IPS-20b (cell line): ENCODE measurements at regions not wholly inside any gene's neighbourhood (a gene's known extent, or its start where the extent isn't known, plus 50 kb on each side); places are given as distances from the start of the nearest gene placed in this dataset.

Experiments used
- H3K27ac ChIP-seq: one replicate; pipeline ENCODE4 v1.5.1; 2013; ENCODE audit warnings: low read length
- H3K27me3 ChIP-seq: 2 replicates; pipeline ENCODE4 v1.6.1; 2013; ENCODE audit warnings: mild to moderate bottlenecking, low read length, inconsistent platforms; ENCODE audit not compliant: insufficient read depth
- H3K36me3 ChIP-seq: 2 replicates; pipeline ENCODE4 v1.6.1; 2013; ENCODE audit warnings: low read depth, mild to moderate bottlenecking, inconsistent platforms, low read length, moderate library complexity; ENCODE audit not compliant: insufficient read depth
- H3K4me1 ChIP-seq: 2 replicates; pipeline ENCODE4 v1.6.1; 2013; ENCODE audit warnings: mild to moderate bottlenecking, control low read depth, inconsistent platforms, low read length, moderate library complexity; ENCODE audit not compliant: insufficient read depth
- H3K4me3 ChIP-seq: 2 replicates; pipeline ENCODE4 v1.5.1; 2013; ENCODE audit warnings: mild to moderate bottlenecking, low read length, inconsistent platforms
- H3K9ac ChIP-seq: 2 replicates; pipeline ENCODE4 v1.6.1; 2013; ENCODE audit warnings: low read depth, mild to moderate bottlenecking, inconsistent platforms, low read length, moderate library complexity
- H3K9me3 ChIP-seq: 2 replicates; pipeline ENCODE4 v1.6.1; 2013; ENCODE audit warnings: mild to moderate bottlenecking, low read depth, low read length, inconsistent platforms; ENCODE audit not compliant: insufficient read depth

DNA sequence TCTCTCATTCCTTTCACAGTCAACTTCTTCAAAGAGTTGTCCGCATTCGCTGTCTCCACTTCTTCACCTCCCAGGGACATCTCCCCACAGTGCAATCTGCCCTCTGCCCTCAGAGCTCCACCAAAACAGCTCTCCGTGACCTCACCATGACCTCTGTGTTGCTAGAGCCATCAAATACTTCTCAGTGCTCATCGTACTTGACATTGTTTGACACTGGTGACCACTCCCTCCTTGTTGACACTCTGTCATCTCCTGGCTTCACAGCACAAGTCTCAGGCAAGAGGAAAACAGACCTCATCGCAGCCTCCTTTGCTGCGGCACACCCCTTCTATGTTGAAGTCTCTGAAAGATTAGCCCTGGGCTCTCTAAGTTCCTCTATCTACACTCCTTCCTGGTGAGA lies 90.5 kb upstream of the CCDC160 start:
- Histone ChIP-seq H3K4me3 (no peak overlapping the region), H3K27ac (no peak overlapping the region), H3K36me3 (no peaks in the 10 kb centered on the region), H3K4me1 (no peaks in the 10 kb centered on the region), H3K27me3 (no peaks in the 10 kb centered on the region), H3K9me3 (no peaks in the 10 kb centered on the region), H3K9ac (no peak overlapping the region)

DNA sequence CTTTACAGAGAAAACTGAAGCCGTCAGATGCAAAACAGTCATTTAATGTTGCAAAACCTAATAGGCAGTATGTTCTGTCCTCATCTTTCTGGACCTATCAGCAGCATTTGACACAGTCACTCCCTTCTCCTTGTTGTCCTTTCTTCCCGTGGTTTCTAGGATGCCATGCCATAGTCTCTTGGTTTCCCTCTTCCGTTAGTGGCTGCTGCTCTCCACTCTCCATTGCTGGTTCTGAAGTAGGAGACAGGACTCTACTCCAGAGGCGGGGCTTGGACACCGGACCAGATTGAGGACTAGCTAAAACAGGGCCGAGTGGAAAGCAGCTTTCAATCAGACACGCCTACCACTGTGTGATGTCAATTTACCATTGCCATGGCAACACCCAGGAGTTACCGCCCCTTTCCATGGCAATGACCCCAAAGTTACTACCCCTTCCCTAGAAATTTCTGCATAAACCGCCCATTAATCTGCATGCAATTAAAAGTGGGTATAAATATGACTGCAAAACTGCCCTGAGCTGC lies 88.8 kb upstream of the CCDC160 start:
- Histone ChIP-seq H3K9me3 (no peaks in the 10 kb centered on the region), H3K4me1 (no peaks in the 10 kb centered on the region), H3K36me3 (no peaks in the 10 kb centered on the region), H3K4me3 (no peak overlapping the region), H3K27me3 (no peaks in the 10 kb centered on the region), H3K9ac (no peak overlapping the region), H3K27ac (no peak overlapping the region)

DNA sequence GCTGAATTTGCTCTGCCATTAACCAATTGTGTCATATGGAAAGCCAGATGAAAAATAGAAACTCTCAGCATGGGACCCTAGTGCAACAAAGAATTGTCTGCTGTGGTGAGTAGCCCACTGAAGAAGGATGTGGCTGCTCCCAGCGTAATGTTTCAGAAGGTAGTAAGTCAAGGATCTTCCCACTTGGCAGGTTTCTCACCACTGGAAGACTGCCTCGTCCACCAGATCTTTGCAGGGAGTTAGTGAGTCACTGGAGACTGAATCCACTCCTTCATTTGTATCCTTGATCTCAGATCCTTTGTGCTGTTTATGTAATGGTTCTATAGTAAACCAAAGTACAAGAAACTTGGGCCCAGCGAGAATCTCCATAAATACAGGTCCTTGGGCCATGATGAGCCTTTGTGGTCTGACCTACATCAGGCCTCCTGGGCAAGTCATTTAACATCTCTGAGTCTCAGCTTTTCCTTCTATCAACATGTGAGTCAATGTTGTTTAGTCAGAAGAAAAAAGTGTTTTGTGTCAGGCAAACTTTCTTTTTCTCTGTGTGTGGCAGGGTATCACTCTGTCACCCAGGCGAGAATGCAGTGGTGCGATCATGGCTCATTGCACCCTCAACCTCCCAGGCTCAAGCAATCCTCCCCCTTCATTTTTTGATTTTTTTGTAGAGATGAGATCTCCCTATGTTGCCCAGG lies 78.0 kb upstream of the CCDC160 start:
- Histone ChIP-seq H3K27ac (no peak overlapping the region), H3K36me3 (no peaks in the 10 kb centered on the region), H3K4me1 (no peaks in the 10 kb centered on the region), H3K27me3 (no peaks in the 10 kb centered on the region), H3K4me3 (no peak overlapping the region), H3K9ac (no peak overlapping the region), H3K9me3 (no peaks in the 10 kb centered on the region)

DNA sequence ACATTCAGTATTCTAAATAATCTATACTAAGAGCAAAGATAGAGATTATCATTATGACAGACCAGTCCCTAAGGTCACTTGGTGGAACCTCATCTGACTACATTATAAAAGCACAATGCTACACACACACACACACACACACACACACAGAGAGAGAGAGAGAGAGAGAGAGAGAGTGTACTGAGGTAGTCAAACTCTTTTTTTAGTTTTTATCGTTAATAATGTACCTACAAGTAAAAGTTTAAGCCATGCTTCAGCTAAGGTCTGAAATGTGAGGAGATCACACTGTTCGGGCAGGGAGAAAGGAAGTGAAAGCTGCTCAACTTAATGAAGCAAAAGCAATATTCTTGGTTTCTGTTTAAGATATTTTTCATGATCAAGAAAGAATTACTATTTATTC lies 75.8 kb upstream of the CCDC160 start:
- Histone ChIP-seq H3K27ac (no peak overlapping the region), H3K9ac (no peak overlapping the region), H3K4me3 (no peak overlapping the region), H3K9me3 (no peaks in the 10 kb centered on the region), H3K36me3 (no peaks in the 10 kb centered on the region), H3K4me1 (no peaks in the 10 kb centered on the region), H3K27me3 (no peaks in the 10 kb centered on the region)

DNA sequence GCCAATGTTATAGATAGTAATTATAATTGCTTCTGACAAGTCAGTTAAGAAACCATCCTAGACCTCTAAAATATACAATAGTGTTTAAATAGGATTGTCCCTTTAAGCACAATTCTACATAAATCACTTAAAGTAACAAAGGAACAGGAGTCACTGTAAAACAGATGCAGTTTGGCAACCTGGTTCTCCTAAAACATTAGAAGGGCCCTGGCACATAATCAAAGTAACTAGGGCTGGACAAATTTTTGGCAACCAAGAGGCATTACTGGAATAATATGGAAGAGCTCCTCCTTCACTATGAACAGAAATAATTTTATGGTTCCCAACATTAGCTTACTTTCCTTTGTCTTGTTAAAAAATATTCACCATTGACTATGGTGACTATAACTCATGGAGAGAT lies 75.0 kb upstream of the CCDC160 start:
- Histone ChIP-seq H3K36me3 (no peaks in the 10 kb centered on the region), H3K4me1 (no peaks in the 10 kb centered on the region), H3K9ac (no peak overlapping the region), H3K9me3 (no peaks in the 10 kb centered on the region), H3K4me3 (no peak overlapping the region), H3K27me3 (no peaks in the 10 kb centered on the region), H3K27ac (no peak overlapping the region)

DNA sequence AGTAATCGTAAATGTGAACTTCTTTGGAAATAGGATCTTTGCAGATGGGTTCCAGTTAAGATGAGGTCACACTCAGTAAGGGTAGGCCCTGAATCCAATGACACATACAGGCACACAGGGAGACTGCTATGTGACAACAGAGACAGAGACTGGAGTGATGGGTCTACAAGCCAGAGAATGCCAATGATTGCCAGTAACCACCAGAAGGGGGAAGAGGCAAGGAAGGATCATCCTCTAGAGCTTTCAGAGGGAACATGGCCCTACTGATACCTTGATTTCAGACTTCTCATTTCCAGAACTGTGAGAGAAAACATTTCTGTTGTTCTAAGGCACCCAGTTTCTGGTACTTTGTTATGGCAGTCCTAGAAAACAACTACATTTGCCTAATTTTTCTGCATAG lies 73.1 kb upstream of the CCDC160 start:
- no peak overlapping the region for H3K9ac ChIP-seq
- H3K4me1 ChIP-seq: no peaks in the 10 kb centered on the region
- peaks cover 13% of the 10 kb centered on the region for H3K36me3 ChIP-seq
- H3K27me3 ChIP-seq: no peaks in the 10 kb centered on the region
- no peak overlapping the region for H3K4me3 ChIP-seq
- H3K9me3 ChIP-seq: no peaks in the 10 kb centered on the region
- no peak overlapping the region for H3K27ac ChIP-seq

DNA sequence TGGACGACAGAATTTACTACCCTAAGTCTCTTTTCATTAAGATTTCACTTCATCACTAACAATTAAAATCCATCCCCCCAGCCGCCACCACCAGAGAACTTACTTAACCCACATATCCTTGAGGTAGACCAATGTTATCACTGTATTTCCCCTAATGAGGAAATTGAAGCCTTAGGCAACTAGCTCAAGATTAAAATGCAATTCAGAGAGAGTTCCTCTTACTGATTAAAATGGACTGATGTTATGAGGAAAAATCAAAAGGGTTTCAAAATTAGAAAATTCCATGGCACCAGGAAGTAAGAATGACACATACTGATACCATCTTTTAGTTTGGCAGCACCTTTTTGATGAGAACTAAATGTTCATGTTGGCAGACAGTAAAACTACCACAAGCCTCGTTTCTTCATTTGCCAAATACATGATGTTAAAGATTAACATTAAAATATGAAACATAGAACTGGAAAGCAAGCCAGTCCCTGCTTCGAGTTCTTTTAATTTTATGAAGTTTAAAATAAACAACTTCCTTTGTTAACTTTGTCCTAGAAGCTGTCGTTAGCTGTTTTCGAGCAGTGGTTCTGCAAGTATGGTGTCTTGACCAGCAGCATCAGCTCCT lies 69.3 kb upstream of the CCDC160 start:
- H3K27ac ChIP-seq: no peak overlapping the region
- H3K4me3 ChIP-seq: no peak overlapping the region
- no peak overlapping the region for H3K9ac ChIP-seq
- no peaks in the 10 kb centered on the region; the same call in 1 of the 2 replicates for H3K4me1 ChIP-seq
- no peaks in the 10 kb centered on the region for H3K9me3 ChIP-seq
- no peaks in the 10 kb centered on the region for H3K27me3 ChIP-seq
- H3K36me3 ChIP-seq: peaks cover 41% of the 10 kb centered on the region

DNA sequence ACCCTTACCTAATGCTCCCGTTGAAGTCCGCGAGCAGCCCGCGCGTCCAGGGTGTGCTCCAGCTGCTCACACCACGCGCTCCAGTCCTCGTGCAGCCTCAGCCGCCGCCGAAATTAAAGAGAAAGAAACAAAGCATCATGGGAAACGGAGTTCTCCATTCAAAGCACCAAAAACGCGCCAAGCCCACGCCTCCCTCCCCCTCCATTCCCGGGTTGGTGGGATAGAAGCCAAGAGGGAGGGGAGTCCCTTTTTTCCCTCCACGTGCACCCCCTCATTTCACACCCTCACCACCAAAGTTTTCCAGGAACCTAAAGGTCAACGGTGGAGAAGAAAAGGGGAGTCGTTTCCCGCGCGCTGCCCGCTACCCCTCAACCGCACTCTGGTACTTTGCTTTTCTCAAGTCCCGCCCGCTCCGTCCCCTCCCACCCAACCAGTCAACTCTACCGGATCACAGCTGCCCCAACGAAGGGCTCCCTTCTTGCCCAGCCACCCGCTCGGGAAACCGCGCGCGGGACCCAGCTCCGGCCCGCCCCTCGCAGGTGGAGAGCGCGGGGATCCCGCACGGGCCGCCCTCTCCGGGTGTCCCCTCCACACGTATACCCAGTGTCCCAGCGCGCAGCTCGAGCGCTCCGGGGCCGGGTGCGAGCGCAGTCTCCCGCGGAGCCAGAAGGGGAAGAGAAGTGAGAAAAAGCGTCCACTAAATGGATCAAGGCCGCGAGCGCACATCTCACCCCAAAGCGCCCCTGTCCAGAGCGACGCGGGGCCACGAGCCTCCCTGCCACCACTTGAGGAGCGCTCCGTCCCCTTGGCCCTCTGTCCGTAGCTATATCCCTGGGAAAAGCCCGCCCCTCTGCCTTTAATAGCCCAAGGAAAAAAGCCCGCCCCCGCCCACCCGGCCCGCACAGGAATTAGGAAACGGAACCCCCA lies 65.1 kb upstream of the CCDC160 start:
- peak overlapping the region; percentile 84 for H3K27ac ChIP-seq
- H3K9me3 ChIP-seq: no peaks in the 10 kb centered on the region
- H3K36me3 ChIP-seq: peaks cover 44% of the 10 kb centered on the region
- H3K4me1 ChIP-seq: peaks cover 21% of the 10 kb centered on the region
- H3K4me3 ChIP-seq: peak overlapping the region; percentile 99
- H3K9ac ChIP-seq: peak overlapping the region; percentile 100; the same call in 1 of the 2 replicates
- H3K27me3 ChIP-seq: no peaks in the 10 kb centered on the region

DNA sequence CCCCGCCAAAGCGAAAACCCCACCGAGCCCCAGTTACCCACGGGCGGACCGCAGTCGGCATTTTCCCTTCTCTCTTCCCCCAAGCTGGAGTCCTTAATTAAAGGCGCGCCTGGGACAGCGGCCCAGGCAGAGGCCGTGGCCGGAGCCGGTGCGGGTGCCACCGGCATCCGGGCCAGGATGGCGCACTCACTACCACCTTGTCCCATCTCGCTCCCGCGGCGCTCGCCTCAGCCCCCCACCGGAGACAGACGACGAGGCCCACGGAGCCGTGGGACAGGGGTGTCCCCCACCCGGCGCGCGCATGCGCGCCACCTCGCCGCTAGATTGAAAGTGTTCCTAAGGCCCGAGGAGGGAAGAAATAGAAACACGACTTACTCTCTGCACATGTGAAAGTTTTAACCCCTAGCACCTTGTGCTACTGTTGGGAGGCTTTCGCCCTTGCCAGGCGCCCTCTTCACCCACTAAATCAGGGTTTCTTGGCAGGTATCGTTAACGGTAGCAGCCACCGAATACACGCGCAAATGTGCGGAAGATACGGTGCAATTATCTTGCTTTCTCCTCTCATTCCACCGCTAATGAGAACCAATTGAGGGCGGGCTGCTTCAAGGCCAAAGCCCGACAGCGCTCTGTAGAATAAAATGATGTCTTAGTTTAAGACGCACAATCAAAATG lies 64.3 kb upstream of the CCDC160 start:
- no peaks in the 10 kb centered on the region for H3K27me3 ChIP-seq
- H3K4me1 ChIP-seq: peaks cover 25% of the 10 kb centered on the region
- H3K9me3 ChIP-seq: no peaks in the 10 kb centered on the region
- H3K9ac ChIP-seq: peak overlapping the region; percentile 100
- peak overlapping the region; percentile 98 for H3K27ac ChIP-seq
- H3K4me3 ChIP-seq: peak overlapping the region; percentile 99
- H3K36me3 ChIP-seq: peaks cover 42% of the 10 kb centered on the region

DNA sequence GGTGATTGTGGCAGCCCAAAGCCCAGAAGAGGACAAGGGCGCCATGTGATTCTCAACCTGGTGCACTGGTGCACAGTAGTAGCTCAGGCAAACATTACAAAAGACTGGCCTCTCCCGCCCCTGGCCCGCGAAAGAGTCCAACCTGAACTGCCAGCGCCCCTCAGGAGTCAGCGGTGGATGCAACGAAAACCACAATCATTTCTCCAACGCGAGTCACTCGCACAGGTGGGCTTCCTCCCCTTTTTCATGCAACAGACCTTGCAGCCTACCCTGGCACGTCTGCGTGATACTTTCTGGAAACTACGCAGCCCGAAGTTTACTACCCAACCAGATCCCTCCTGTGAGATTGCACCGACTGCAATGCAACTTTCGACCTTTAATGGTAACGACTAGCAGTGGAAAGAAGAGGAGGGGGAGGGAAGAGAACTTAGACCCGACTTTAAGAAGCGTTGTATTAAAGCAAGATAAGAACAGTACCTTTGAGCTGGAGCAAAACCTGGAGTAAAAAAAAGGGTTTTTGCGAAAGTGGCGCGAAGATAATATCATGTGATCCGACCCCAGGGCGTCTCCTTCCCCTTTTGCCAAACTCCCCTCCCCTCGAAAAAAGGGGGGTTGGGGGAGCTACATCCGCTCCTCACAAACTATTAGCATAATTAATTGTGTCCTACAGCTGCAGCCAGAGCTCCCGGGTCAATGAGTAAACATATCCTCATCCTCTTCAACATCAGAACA lies 63.3 kb upstream of the CCDC160 start:
- H3K36me3 ChIP-seq: peaks cover 32% of the 10 kb centered on the region
- peaks cover 34% of the 10 kb centered on the region for H3K4me1 ChIP-seq
- no peaks in the 10 kb centered on the region for H3K9me3 ChIP-seq
- peak overlapping the region; percentile 94 for H3K27ac ChIP-seq
- H3K27me3 ChIP-seq: no peaks in the 10 kb centered on the region
- peak overlapping the region; percentile 100 for H3K9ac ChIP-seq
- peak overlapping the region; percentile 99 for H3K4me3 ChIP-seq

DNA sequence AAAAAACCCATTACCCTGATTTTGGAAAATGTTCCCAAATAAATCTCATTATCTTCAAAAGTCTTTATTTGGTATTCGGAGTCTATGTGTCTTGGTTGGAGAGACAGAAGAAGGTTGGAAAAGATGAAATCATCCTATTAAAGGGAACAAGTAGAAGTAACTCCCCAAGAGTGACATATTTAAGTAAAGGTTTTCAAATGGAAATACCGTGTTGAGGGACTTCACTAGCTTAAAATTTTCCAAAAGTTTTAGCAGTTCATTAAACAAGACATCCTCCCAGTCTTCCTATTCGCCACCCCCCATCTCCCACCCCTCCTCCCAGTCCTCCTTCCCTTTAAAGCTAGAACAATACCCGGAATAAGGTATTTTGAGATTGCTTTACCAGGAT lies 62.7 kb upstream of the CCDC160 start:
- Histone ChIP-seq H3K36me3 (peaks cover 27% of the 10 kb centered on the region), H3K4me1 (peaks cover 37% of the 10 kb centered on the region), H3K9me3 (no peaks in the 10 kb centered on the region), H3K27me3 (no peaks in the 10 kb centered on the region), H3K9ac (peak overlapping the region; percentile 100; the same call in 1 of the 2 replicates), H3K27ac (peak overlapping the region; percentile 90), H3K4me3 (peak overlapping the region; percentile 99)
